ENCODE measurements at regions not wholly inside any gene's neighbourhood (a gene's known extent, or its start where the extent isn't known, plus 50 kb on each side); places are given as distances from the start of the nearest gene placed in this dataset.
"Not testable (repeated sequence)": the region's sequence is repeated elsewhere in the genome, so short reads cannot be mapped to it uniquely, and the experiment has no call there.

DNA sequence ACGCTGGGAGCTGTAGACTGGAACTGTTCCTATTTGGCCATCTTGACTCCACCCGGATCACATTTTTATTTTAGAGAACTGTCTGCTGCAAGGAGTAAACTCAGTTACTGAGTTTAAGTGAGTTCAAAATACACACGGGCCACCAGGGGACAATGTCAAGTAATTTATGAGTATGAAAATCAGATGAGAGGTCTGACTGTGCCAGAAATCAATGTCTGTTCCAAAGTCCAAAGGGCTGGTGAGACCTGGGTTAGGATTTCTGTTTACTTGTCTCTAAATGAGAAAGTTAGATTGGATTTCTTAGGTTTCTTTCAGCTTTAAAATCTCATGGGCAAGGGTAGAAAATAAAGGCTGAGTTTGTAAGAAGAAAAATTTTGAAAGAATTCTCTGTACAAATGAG is 465.8 kb upstream of the MEIS1 start:
- Histone ChIP-seq H3K9me2 (replicated peaks; ENCODE audit: low read depth, low read length) (no peaks in the 10 kb centered on the region), H3K9me3 (ENCODE audit: insufficient read depth, low read depth, low read length) (no peaks in the 10 kb centered on the region), H3K9ac (ENCODE audit: low read depth, low read length, poor library complexity, severe bottlenecking) (no peak overlapping the region), H3K4me2 (ENCODE audit: low read depth, low read length, poor library complexity, severe bottlenecking) (no peak overlapping the region), H3K4me3 (ENCODE audit: low read length, poor library complexity, severe bottlenecking) (no peak overlapping the region), H4K20me1 (ENCODE audit: insufficient read depth, low read length, poor library complexity, severe bottlenecking) (no peaks in the 10 kb centered on the region), H3F3A (ENCODE audit: low read depth) (no peaks in the 10 kb centered on the region), H3K79me2 (ENCODE audit: insufficient read depth, low read length) (no peaks in the 10 kb centered on the region), H3K4me1 (ENCODE audit: insufficient read depth, low read length, poor library complexity, severe bottlenecking) (no peaks in the 10 kb centered on the region), H3K27me3 (ENCODE audit: insufficient read depth, low read length, poor library complexity, severe bottlenecking) (no peaks in the 10 kb centered on the region), H3K36me3 (ENCODE audit: insufficient read depth, low read length) (no peaks in the 10 kb centered on the region), H2AFZ (ENCODE audit: low read length) (no peak overlapping the region)
- TF ChIP-seq, protein P1, sequence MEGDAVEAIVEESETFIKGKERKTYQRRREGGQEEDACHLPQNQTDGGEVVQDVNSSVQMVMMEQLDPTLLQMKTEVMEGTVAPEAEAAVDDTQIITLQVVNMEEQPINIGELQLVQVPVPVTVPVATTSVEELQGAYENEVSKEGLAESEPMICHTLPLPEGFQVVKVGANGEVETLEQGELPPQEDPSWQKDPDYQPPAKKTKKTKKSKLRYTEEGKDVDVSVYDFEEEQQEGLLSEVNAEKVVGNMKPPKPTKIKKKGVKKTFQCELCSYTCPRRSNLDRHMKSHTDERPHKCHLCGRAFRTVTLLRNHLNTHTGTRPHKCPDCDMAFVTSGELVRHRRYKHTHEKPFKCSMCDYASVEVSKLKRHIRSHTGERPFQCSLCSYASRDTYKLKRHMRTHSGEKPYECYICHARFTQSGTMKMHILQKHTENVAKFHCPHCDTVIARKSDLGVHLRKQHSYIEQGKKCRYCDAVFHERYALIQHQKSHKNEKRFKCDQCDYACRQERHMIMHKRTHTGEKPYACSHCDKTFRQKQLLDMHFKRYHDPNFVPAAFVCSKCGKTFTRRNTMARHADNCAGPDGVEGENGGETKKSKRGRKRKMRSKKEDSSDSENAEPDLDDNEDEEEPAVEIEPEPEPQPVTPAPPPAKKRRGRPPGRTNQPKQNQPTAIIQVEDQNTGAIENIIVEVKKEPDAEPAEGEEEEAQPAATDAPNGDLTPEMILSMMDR (conservative IDR thresholded peaks at IDR 0.05; ENCODE audit: low read length) = no peak
- no peak for TF ChIP-seq EZH2phosphoT487 (IDR thresholded peaks at IDR 0.05; ENCODE audit: borderline replicate concordance)

DNA sequence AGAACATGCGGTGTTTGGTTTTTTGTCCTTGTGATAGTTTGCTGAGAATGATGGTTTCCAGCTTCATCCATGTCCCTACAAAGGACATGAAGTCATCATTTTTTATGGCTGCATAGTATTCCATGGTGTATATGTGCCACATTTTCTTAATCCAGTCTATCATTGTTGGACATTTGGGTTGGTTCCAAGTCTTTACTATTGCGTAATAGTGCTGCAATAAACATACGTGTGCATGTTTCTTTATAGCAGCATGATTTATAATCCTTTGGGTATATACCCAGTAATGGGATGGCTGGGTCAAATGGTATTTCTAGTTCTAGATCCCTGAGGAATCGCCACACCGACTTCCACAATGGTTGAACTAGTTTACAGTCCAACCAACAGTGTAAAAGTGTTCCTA is 471.6 kb upstream of the MEIS1 start:
- not testable (repeated sequence) for H3F3A ChIP-seq (ENCODE audit: low read depth); H3K79me2 ChIP-seq (ENCODE audit: insufficient read depth, low read length); H3K36me3 ChIP-seq (ENCODE audit: insufficient read depth, low read length); H2AFZ ChIP-seq (ENCODE audit: low read length); H3K4me1 ChIP-seq (ENCODE audit: insufficient read depth, low read length, poor library complexity, severe bottlenecking); H3K9me2 ChIP-seq (replicated peaks; ENCODE audit: low read depth, low read length); H3K4me2 ChIP-seq (ENCODE audit: low read depth, low read length, poor library complexity, severe bottlenecking); H4K20me1 ChIP-seq (ENCODE audit: insufficient read depth, low read length, poor library complexity, severe bottlenecking); H3K9me3 ChIP-seq (ENCODE audit: insufficient read depth, low read depth, low read length); H3K4me3 ChIP-seq (ENCODE audit: low read length, poor library complexity, severe bottlenecking); H3K27me3 ChIP-seq (ENCODE audit: insufficient read depth, low read length, poor library complexity, severe bottlenecking); H3K9ac ChIP-seq (ENCODE audit: low read depth, low read length, poor library complexity, severe bottlenecking)

DNA sequence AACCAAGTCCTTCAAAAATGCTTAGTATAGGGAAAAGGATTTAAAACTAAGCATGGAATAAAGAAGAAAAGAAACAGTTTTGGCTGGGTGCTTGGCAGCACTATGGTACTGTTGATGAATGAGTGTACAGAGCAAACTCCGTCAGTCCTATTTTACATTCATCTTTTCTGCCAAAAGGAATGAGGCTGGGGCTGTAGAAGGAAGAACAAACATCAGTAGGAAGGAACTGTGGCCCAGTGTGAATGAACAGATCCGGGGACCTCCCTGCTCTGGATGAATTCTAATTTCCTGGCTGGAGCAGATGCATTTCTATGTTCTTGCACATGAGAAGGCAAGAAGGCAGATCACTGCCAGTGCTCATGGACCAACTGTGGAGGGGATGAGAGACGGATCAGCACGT is 474.0 kb upstream of the MEIS1 start:
- no peak overlapping the region for H2AFZ ChIP-seq (ENCODE audit: low read length)
- H3K4me2 ChIP-seq (ENCODE audit: low read depth, low read length, poor library complexity, severe bottlenecking) = no peak overlapping the region
- H4K20me1 ChIP-seq (ENCODE audit: insufficient read depth, low read length, poor library complexity, severe bottlenecking) = no peaks in the 10 kb centered on the region
- TF ChIP-seq, protein P1 (conservative IDR thresholded peaks at IDR 0.05; ENCODE audit: low read length) = no peak
- no peak for TF ChIP-seq EZH2phosphoT487 (IDR thresholded peaks at IDR 0.05; ENCODE audit: borderline replicate concordance)
- H3K4me1 ChIP-seq (ENCODE audit: insufficient read depth, low read length, poor library complexity, severe bottlenecking) = no peaks in the 10 kb centered on the region
- H3K4me3 ChIP-seq (ENCODE audit: low read length, poor library complexity, severe bottlenecking) = no peak overlapping the region
- H3K9ac ChIP-seq (ENCODE audit: low read depth, low read length, poor library complexity, severe bottlenecking) = no peak overlapping the region
- no peaks in the 10 kb centered on the region for H3K9me3 ChIP-seq (ENCODE audit: insufficient read depth, low read depth, low read length)
- H3K27me3 ChIP-seq (ENCODE audit: insufficient read depth, low read length, poor library complexity, severe bottlenecking) = no peaks in the 10 kb centered on the region
- no peaks in the 10 kb centered on the region for H3F3A ChIP-seq (ENCODE audit: low read depth)
- H3K9me2 ChIP-seq (replicated peaks; ENCODE audit: low read depth, low read length) = 0 out of 2 replicates have a peak, but pooled peaks cover 4% of the 10 kb centered on the region
- H3K36me3 ChIP-seq (ENCODE audit: insufficient read depth, low read length) = no peaks in the 10 kb centered on the region
- no peaks in the 10 kb centered on the region for H3K79me2 ChIP-seq (ENCODE audit: insufficient read depth, low read length)

DNA sequence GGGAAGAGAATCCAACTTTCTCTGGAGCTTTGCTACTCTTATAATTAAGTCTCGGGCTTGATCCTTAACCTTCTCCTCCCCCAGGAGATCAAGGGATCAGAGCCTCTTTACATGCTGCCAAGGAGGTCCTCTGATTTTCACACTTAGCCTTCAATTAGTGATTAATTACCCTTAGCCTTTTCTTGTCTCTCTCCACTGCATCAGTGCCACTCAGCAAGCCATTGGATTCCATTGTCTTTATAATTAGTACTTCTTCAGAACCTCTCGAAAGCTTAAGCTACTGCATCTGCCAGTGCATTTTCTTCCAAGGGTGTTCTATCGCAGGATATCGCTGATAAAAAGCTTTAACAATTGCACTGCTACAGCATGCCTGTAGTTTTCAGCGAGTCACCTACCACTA is 477.0 kb upstream of the MEIS1 start:
- Histone ChIP-seq H3K36me3 (ENCODE audit: insufficient read depth, low read length) (no peaks in the 10 kb centered on the region), H3K9ac (ENCODE audit: low read depth, low read length, poor library complexity, severe bottlenecking) (no peak overlapping the region), H3K79me2 (ENCODE audit: insufficient read depth, low read length) (no peaks in the 10 kb centered on the region), H3K9me3 (ENCODE audit: insufficient read depth, low read depth, low read length) (no peaks in the 10 kb centered on the region), H3F3A (ENCODE audit: low read depth) (no peaks in the 10 kb centered on the region), H3K4me2 (ENCODE audit: low read depth, low read length, poor library complexity, severe bottlenecking) (no peak overlapping the region), H3K4me3 (ENCODE audit: low read length, poor library complexity, severe bottlenecking) (no peak overlapping the region), H3K9me2 (replicated peaks; ENCODE audit: low read depth, low read length) (0 out of 2 replicates have a peak, but pooled peaks cover 4% of the 10 kb centered on the region), H3K4me1 (ENCODE audit: insufficient read depth, low read length, poor library complexity, severe bottlenecking) (no peaks in the 10 kb centered on the region), H4K20me1 (ENCODE audit: insufficient read depth, low read length, poor library complexity, severe bottlenecking) (no peaks in the 10 kb centered on the region), H3K27me3 (ENCODE audit: insufficient read depth, low read length, poor library complexity, severe bottlenecking) (no peaks in the 10 kb centered on the region), H2AFZ (ENCODE audit: low read length) (no peak overlapping the region)
- no peak for TF ChIP-seq EZH2phosphoT487 (IDR thresholded peaks at IDR 0.05; ENCODE audit: borderline replicate concordance)
- TF ChIP-seq, protein P1 (conservative IDR thresholded peaks at IDR 0.05; ENCODE audit: low read length) = no peak

Measured in Loucy (cell line).